NCI-H2171 treated with DMSO at 0.1 percent for 48 hours (cell line): ENCODE measurements at regions not wholly inside any gene's neighbourhood (a gene's known extent, or its start where the extent isn't known, plus 50 kb on each side); places are given as distances from the start of the nearest gene placed in this dataset.

Experiments used
- DNase-seq: peaks from one replicate; lab custom pipeline; 2025; lab: John Stamatoyannopoulos, UW

DNA sequence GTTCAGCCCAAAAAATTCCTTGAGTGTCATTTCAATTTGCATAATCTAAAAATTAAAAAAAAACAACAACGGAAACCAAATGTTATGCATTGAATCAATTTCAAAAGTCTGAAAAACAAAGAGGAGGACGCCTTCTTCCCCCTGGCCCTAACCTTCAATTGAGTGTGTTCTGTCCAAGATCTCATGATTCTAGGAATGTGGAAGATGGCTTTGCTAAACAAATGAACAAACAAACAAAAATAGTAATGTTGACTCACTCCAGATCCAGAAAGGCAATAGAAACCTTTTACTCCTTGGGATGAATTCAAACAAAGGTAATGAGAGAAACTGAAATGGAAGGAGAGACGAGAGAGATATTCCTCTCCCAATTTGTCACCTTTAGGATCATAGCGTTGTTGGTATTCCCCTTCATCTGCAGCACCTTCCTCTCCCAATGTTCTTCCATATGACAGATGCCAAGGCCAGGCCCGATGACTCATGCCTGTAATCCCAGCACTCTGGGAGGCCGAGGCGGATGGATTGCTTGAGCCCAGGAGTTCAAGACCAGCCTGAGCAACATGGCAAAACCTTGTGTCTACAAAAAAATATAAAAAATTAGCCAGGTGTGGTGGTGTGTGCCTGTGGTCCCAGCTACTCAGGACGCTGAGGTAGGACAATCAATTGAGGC is 109.2 kb upstream of the ADGRF1 start:
- DNase-seq, result no peak

DNA sequence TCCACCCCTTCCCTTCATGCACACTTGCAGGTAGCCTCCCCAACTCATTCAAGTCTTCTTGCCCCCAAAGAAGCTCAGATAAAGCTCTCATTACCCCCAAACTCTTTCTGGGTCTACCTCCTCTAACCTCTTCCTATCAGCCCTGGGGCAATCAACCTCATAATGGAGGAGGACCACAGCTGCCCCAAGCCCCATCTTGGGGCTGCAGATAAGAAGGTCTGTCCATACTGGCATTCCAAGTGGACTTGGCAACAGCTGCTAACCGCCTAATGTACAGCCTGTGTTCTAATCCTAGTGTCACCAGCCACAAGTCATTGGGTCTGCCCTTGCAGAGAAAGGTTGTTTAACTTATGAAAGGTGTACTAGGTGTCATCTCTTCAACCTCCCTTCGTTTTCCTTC is 107.4 kb upstream of the ADGRF1 start:
- DNase-seq, result no peak

- no peak for DNase-seq
These were observed 106.9 kb upstream of the ADGRF1 start for GRCh38 chr6:47149066-47149465.

- no peak for DNase-seq
These were observed 105.8 kb upstream of the ADGRF1 start for GRCh38 chr6:47147836-47148344.

GRCh38 chr6:47147175-47147727 is 105.1 kb upstream of the ADGRF1 start:
- no peak for DNase-seq

DNA sequence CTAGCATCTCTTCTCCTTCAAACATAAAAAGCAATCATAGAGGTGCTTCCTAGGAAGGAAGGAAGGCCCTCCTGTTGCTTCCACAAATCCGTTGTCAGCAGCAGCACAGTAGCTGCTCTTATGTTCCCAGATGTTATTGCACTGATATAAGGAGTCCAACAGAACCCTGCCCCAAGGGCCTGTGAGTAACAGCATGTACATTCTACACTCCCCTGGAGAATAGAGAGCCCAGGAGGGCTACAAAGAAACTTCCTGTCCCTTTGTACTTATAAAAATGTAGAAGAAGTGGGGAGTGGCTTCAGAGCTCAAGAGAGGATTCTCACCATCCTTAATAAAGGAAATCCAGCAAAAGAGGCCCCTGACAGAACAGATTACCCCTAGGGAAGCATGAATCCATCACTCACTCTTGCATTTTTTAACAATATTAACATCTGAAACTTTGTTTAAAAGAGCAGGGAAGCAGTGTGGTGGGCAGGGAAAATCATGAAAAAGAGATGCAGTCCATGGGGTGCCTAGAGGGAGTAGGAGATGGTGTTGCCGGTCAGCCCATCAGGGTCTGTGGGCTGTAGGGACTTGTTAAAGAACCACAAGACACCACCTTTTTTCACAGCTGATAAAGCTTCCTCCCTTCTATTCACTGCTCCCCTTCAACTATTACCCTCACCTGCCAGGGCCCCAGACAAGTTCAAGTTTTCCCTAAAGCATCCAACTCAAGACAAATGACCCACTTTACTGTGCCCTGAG is 104.5 kb upstream of the ADGRF1 start:
- no peak for DNase-seq

DNA sequence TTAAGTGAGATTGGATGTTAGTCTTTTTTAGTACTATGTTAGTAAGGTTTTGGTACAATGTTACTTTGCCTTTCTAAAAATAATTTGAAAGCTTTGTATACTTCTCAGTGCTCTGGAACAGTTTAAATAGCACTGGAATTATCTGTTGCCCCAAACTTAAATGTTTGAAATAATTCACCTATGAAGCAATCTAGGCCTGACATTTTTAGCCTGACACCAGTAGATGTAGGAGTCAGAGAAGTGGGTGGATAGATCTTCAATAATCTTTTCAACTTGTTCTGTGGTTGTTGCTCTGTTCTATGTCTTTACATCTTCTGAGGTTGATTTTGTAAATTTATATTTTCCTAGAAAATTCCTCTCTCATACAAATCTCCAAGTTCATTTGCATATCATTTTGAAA is 103.1 kb upstream of the ADGRF1 start:
- no peak for DNase-seq

- no peak for DNase-seq
These were observed 102.2 kb upstream of the ADGRF1 start for GRCh38 chr6:47144306-47144705.

DNA sequence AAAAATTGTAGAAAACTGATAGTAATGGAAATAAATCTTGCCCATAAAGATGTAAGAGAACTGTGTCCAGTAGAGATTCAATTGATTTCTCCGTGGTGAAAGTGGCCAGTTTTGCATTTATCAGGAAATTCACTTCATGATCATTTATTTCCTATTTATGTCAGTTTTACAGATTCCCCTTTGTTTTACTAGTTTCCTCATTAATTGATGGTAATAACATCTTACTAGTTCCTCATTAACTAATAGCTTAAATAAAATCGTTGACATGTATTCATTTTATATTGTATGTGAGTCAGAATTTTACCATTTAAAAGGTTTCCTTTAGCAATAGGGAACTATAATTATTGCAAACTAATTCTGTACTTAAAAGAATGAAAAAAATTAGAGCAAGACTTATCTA is 99.8 kb upstream of the ADGRF1 start:
- no peak for DNase-seq

DNA sequence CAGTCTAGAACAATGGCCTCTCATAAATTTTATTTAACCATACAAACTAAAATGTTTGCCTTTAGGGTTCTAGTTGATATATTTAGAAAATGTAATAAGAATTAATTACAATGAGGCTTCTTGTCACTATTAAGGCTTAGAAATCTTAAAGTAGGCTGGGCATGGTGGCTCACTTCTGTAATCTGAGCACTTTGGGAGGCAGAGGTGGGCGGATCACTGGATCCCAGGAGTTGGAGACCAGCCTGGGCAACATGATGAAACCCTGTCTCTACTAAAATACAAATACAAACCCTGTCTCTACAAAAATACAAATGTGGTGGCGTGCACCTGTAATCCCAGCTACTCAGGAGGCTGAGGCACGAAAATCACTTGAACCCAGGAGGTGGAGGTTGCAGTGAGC is 99.0 kb upstream of the ADGRF1 start:
- no peak for DNase-seq

DNA sequence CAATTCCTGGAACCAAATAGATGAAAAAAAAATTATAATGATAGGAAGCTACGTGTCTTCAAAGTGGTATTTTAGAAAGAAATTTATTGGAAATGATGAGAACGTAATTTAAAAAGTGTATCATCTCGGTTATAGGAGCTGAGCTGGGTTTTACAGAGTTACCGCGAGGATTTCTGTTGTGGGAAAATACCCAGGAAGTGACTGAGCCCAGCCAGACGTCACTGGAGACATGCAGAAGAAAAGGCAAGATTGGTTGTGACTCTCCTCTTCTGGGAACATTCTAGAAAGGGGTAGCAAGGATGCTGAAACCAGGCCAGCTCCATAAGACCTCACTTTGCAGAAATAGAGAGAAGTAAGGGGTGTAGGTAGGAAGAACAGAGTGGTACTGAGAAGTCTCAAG is 95.9 kb upstream of the ADGRF1 start:
- DNase-seq, result no peak

GRCh38 chr6:47137073-47137472 is 94.9 kb upstream of the ADGRF1 start:
- DNase-seq, result no peak

- no peak for DNase-seq
These were observed 93.6 kb upstream of the ADGRF1 start for GRCh38 chr6:47135772-47136171.

GRCh38 chr6:47134476-47135189 is 92.5 kb upstream of the ADGRF1 start:
- DNase-seq, result peak; percentile 16

DNA sequence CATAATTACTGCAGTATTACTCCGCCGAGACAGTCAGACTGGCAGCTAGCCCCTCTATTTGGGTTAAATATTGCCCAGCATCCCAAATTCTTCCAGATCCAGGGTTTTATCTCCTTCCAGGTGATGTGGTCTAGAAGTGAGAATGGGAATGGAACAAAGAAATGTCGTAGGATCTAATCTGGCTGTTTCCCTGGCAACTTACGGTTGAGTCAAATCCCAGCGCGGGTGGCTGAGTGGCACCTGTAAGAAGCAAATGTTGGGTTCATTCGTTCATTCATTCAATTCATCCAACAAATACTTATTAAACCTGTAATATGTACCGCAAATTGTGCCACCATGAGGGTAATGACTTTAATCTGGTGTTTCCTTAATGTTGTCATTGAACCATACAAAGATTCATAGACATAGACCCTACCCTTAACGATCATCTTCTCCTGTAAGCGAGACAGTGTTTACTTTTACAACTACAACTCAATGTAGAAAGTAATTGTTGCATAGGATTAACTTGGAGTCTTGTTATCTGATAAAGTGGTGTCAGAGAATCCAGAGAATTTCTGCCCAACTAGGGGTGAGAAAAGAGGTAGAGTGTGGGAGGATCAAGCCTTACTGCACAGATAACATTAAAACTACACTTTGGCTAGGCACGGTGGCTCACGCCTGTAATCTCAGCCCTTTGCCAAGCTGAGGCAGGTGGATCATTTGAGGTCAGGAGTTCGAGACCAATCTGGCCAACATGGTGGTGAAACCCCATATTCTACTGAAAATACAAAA is 91.3 kb upstream of the ADGRF1 start:
- DNase-seq, result no peak

GRCh38 chr6:47132724-47133123 is 90.6 kb upstream of the ADGRF1 start:
- DNase-seq, result no peak

GRCh38 chr6:47131773-47132172 is 89.6 kb upstream of the ADGRF1 start:
- no peak for DNase-seq

- DNase-seq, result no peak
These were observed 88.0 kb upstream of the ADGRF1 start for GRCh38 chr6:47130086-47130485.

DNA sequence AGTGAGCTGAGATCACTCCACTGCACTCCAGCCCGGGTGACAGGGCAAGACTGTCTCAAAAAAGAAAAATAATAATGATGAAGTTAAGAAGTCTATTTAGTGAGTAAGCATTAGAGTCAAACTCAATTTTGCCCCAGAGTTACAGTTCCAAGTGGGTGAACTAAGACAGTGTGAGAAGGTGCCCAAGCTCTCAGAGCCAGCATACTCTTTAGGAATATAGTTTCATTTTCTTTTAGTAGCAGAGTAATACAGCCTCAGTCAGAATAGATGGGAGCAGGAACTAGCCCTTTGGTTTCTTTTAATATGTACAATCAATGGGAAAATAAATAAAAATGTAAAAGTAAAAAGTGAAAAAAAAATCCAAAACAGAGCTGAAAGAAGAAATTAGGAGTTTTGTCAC is 87.0 kb upstream of the ADGRF1 start:
- no peak for DNase-seq

- DNase-seq, result no peak
These were observed 84.7 kb upstream of the ADGRF1 start for GRCh38 chr6:47126647-47127391.

DNA sequence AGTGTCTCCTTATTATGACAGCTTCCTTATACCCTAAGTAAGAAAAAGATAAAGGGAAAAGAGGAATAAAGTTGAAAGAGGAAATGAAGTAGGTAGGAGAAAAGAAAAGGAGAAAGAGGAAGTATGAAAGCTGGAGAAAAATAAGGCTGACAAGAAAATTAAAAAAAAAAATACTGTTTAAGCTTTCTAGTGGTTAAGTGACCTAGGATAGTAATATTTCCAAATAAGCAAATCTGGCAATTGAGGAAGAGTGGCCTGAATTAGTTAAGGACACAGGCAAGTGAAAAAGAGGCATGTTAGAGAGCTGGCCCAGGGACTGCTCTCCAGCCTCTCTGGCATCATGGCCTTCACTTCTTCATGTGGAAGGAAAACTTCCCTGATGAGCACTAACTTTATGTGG is 76.5 kb upstream of the ADGRF1 start:
- no peak for DNase-seq
